Hematopoietic multipotent progenitor cell treated with erythropoietin and hydrocortisone succinate and interleukin-3 and kit ligand, for 17 days (in vitro differentiated cells): ENCODE measurements at regions not wholly inside any gene's neighbourhood (a gene's known extent, or its start where the extent isn't known, plus 50 kb on each side); places are given as distances from the start of the nearest gene placed in this dataset.

Experiments
- DNase-seq: peaks from one replicate; pipeline ENCODE4 v3.0.0-alpha.2; 2015; ENCODE audit warnings: low spot score

- DNase-seq, result no peak
Observed at GRCh38 chr11:87423161-87423560, 385.4 kb downstream of the TMEM135 start.

- DNase-seq, result no peak
Observed at GRCh38 chr11:87422566-87422965, 384.8 kb downstream of the TMEM135 start.

GRCh38 chr11:87421422-87421821, 383.7 kb downstream of the TMEM135 start:
- peak; percentile 70 for DNase-seq

- DNase-seq, result no peak
Observed at GRCh38 chr11:87417951-87418350, 380.2 kb downstream of the TMEM135 start.

- no peak for DNase-seq
Observed at GRCh38 chr11:87405843-87406242, 368.1 kb downstream of the TMEM135 start.

- DNase-seq, result no peak
Observed at GRCh38 chr11:87405356-87405755, 367.6 kb downstream of the TMEM135 start.

- no peak for DNase-seq
Observed at GRCh38 chr11:87401653-87402052, 363.9 kb downstream of the TMEM135 start.

- no peak for DNase-seq
Observed at GRCh38 chr11:87399341-87399740, 361.6 kb downstream of the TMEM135 start.

- DNase-seq, result no peak
Observed at GRCh38 chr11:87398931-87399330, 361.2 kb downstream of the TMEM135 start.

- DNase-seq, result no peak
Observed at GRCh38 chr11:87397011-87397865, 359.5 kb downstream of the TMEM135 start.

GRCh38 chr11:87394924-87395323, 357.2 kb downstream of the TMEM135 start:
- no peak for DNase-seq

GRCh38 chr11:87392665-87393064, 354.9 kb downstream of the TMEM135 start:
- no peak for DNase-seq

- DNase-seq, result no peak
Observed at GRCh38 chr11:87391496-87391895, 353.8 kb downstream of the TMEM135 start.

- DNase-seq, result no peak
Observed at GRCh38 chr11:87384078-87384729, 346.5 kb downstream of the TMEM135 start.

- DNase-seq, result no peak
Observed at GRCh38 chr11:87374038-87374807, 336.5 kb downstream of the TMEM135 start.
